Tibial nerve (tissue), 4 donors: ENCODE measurements at regions not wholly inside any gene's neighbourhood (a gene's known extent, or its start where the extent isn't known, plus 50 kb on each side); places are given as distances from the start of the nearest gene placed in this dataset.

Experiments used
- DNase-seq, 2 donors: peaks; one replicate each; pipeline ENCODE4 v3.0.0-alpha.2; 2019; ENCODE audit warnings: low spot score in 2 of 2
- H3K27ac ChIP-seq, 4 donors: fragments of 200-600 bp; sonication (generic) in 3 of 4; one replicate each; pipeline ENCODE4 v1.5.1; 2017 to 2019; ENCODE audit warnings: mild to moderate bottlenecking in 1 of 4
- H3K27me3 ChIP-seq, 2 donors: fragments of 200-600 bp; sonication (generic) in 1 of 2; one replicate each; pipeline versions ENCODE4 v1.5.1 to v1.6.0; 2017 to 2019
- H3K36me3 ChIP-seq, 3 donors: fragments of 200-600 bp; sonication (generic); one replicate each; pipeline ENCODE4 v1.5.1; 2018 to 2019
- H3K4me1 ChIP-seq, 4 donors: fragments of 200-600 bp; sonication (generic) in 3 of 4; one replicate each; pipeline ENCODE4 v1.5.1; 2017 to 2019
- H3K4me3 ChIP-seq, 4 donors: fragments of 200-600 bp; sonication (generic) in 3 of 4; one replicate each; pipeline ENCODE4 v1.5.1; 2017 to 2019; ENCODE audit warnings: mild to moderate bottlenecking in 1 of 4, moderate library complexity in 1 of 4
- H3K9me3 ChIP-seq, 4 donors: fragments of 200-600 bp; sonication (generic) in 3 of 4; one replicate each; pipeline ENCODE4 v1.5.1; 2017 to 2019
- EP300 ChIP-seq, 2 donors: sonication (generic); formaldehyde crosslinking; IDR thresholded peaks; one replicate each; pipeline ENCODE4 v1.6.1; 2017; ENCODE audit warnings: antibody characterized with exemption in 2 of 2, mild to moderate bottlenecking in 1 of 2
- POLR2A ChIP-seq, 2 donors: fragments of 450-650 bp; IDR thresholded peaks; one replicate each; pipeline ENCODE4 v1.6.1; 2017; ENCODE audit warnings: antibody characterized with exemption in 2 of 2, mild to moderate bottlenecking in 2 of 2, moderate library complexity in 2 of 2
- WGBS, 2 donors: methylation state at CpG; one replicate each; pipeline ENCODE4 v1.1.5; 2018; 5-methylcytosine and 5-hydroxymethylcytosine counted together
- TF ChIP-seq, protein P1 (sequence below), 5 experiments: fragments of 200-600 bp in 3 of 5; fragments of 450-650 bp in 2 of 5; sonication (generic) in 3 of 5; IDR thresholded peaks; one replicate each; pipeline ENCODE4 v1.5.1; 2016 to 2019; ENCODE audit warnings: antibody characterized with exemption in 5 of 5, mild to moderate bottlenecking in 3 of 5, moderate library complexity in 2 of 5

DNA sequence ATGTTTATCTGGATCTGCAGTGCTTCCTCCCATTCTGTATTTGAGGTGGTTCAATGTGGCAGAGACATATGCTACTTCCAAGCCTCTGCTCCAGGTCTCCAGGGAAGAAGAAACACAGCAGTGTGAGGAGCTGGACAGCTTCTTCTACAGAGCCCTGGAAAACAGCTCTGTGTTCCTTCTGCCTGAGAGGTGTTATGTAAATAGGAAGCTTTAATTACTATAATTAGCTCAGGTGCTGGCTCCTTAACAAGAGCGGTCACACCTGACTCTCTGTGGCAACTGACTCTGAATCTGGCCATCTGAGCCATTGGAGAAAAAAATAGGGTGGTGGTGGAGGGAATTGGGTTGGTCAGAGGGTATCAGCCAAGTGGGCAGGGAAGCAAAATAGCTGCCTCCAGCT is 332.4 kb upstream of the BRINP1 start:
- TF ChIP-seq POLR2A (IDR thresholded peaks at IDR 0.05) (no peak), EP300 (IDR thresholded peaks at IDR 0.05) (no peak)
- TF ChIP-seq, protein P1, sequence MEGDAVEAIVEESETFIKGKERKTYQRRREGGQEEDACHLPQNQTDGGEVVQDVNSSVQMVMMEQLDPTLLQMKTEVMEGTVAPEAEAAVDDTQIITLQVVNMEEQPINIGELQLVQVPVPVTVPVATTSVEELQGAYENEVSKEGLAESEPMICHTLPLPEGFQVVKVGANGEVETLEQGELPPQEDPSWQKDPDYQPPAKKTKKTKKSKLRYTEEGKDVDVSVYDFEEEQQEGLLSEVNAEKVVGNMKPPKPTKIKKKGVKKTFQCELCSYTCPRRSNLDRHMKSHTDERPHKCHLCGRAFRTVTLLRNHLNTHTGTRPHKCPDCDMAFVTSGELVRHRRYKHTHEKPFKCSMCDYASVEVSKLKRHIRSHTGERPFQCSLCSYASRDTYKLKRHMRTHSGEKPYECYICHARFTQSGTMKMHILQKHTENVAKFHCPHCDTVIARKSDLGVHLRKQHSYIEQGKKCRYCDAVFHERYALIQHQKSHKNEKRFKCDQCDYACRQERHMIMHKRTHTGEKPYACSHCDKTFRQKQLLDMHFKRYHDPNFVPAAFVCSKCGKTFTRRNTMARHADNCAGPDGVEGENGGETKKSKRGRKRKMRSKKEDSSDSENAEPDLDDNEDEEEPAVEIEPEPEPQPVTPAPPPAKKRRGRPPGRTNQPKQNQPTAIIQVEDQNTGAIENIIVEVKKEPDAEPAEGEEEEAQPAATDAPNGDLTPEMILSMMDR (IDR thresholded peaks at IDR 0.05) = no peak
- 64 to 70% methylated on average over 1 of the region's 1 CpG for WGBS, 2 donors
- no peak for DNase-seq
- Histone ChIP-seq H3K27ac (no peak overlapping the region), H3K4me1 (no peaks in the 10 kb centered on the region), H3K4me3 (no peak overlapping the region), H3K9me3 (no peaks in the 10 kb centered on the region), H3K27me3 (no peaks in the 10 kb centered on the region), H3K36me3 (no peaks in the 10 kb centered on the region)

DNA sequence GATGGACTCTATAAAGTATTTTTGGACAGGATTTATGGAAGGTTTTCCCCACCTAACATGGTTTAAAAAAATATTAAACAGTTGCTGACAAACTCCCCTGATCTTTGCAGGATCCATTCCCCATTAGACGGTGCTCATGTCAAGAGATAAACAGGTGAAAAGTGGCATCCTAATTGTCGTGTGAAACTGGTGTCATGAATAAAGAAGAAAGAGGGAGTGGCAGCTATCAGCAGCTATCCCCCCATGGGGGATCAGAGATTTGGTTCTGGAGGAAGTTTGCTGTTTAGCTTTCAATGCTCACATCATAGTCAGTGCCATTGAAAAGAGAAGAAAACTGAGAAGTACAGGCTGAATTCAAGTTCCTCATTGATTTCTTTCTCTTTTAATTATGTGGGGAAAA is 329.3 kb upstream of the BRINP1 start:
- Histone ChIP-seq H3K4me1 (no peaks in the 10 kb centered on the region), H3K9me3 (no peaks in the 10 kb centered on the region), H3K27me3 (no peaks in the 10 kb centered on the region), H3K36me3 (no peaks in the 10 kb centered on the region), H3K27ac (no peak overlapping the region), H3K4me3 (no peak overlapping the region)
- TF ChIP-seq POLR2A (IDR thresholded peaks at IDR 0.05) (no peak), EP300 (IDR thresholded peaks at IDR 0.05) (no peak)
- TF ChIP-seq, protein P1 (IDR thresholded peaks at IDR 0.05) = no peak
- WGBS, 2 donors = 35 to 39% methylated on average over 2 of the region's 2 CpGs
- DNase-seq = no peak

DNA sequence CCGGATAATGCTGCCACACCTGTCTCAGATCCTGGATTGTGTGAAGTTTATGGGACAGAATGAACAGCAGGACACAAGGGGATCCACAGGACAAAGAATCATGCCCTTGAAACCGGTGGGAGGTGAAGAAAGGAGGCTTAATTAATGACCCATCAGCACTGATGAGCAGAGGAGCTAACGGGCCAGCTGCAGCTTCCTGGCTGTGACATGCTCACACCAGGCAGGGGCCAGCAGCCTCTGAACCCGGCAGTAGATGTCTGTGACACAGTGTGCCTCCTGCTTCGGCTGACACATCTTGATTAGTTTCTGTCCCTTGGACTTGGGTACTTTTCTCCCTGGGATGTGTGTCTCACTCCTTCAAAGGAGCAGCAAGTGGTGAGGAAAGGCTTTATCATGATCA is 328.8 kb upstream of the BRINP1 start:
- Histone ChIP-seq H3K27ac (no peak overlapping the region), H3K9me3 (no peaks in the 10 kb centered on the region), H3K4me3 (no peak overlapping the region), H3K4me1 (no peaks in the 10 kb centered on the region), H3K36me3 (no peaks in the 10 kb centered on the region), H3K27me3 (no peaks in the 10 kb centered on the region)
- 18 to 28% methylated on average over 5 of the region's 5 CpGs for WGBS, 2 donors
- TF ChIP-seq EP300 (IDR thresholded peaks at IDR 0.05) = no peak
- TF ChIP-seq, protein P1 (IDR thresholded peaks at IDR 0.05) = no peak
- TF ChIP-seq POLR2A (IDR thresholded peaks at IDR 0.05) = no peak
- DNase-seq = no peak

DNA sequence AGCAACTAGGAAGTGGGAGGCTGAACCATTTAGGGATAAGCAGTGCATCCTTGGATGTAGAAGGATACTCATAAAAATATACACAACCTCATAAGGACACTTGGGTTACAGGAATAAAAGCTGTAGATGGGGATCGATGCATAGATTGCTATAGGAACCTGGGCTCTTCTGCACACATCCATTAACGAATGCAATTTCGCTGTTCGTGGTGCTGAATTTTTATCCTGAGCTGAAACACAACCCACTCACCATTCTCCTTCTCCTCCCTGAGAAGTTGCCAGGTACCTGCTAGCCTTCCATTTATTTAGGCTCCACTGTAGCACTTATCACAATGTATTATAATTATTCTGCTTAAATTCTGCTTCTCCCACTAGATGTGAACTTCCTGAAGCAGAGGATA is 320.6 kb upstream of the BRINP1 start:
- H3K36me3 ChIP-seq = no peaks in the 10 kb centered on the region
- no peak for DNase-seq
- no peaks in the 10 kb centered on the region for H3K9me3 ChIP-seq
- 16 to 18% methylated on average over 4 of the region's 4 CpGs for WGBS, 2 donors
- H3K27me3 ChIP-seq = no peaks in the 10 kb centered on the region
- H3K27ac ChIP-seq = no peak overlapping the region
- no peaks in the 10 kb centered on the region for H3K4me1 ChIP-seq
- no peak overlapping the region for H3K4me3 ChIP-seq
- TF ChIP-seq POLR2A (IDR thresholded peaks at IDR 0.05) (no peak), EP300 (IDR thresholded peaks at IDR 0.05) (no peak)
- TF ChIP-seq, protein P1 (IDR thresholded peaks at IDR 0.05) = no peak

DNA sequence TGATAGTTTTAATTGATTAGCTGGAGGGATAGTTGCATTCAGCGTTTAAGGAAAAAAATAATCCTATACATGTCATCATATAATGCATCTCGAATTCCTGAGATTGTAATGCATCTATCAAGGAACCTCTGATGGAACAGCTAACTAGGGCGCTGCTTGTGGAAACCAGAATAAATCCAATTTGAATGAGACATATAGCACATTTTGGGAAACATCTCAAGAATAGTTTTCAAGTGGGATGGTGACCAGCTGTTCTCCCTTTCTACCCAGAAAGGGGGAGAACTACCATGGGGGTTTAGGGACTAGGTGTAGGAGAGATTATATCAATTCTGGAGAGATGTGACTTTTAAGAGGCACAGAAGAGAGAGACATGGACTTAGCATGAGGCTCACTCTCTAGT is 319.3 kb upstream of the BRINP1 start:
- 58 to 60% methylated on average over 3 of the region's 3 CpGs for WGBS, 2 donors
- no peaks in the 10 kb centered on the region for H3K9me3 ChIP-seq
- TF ChIP-seq EP300 (IDR thresholded peaks at IDR 0.05) (no peak), POLR2A (IDR thresholded peaks at IDR 0.05) (no peak)

More for the DNA sequence above, 319.3 kb upstream of the BRINP1 start:
- DNase-seq = no peak
- H3K36me3 ChIP-seq = no peaks in the 10 kb centered on the region
- no peaks in the 10 kb centered on the region for H3K27me3 ChIP-seq
- H3K4me3 ChIP-seq = no peak overlapping the region
- H3K27ac ChIP-seq = no peak overlapping the region
- no peaks in the 10 kb centered on the region for H3K4me1 ChIP-seq
